ENCODE measurements at regions not wholly inside any gene's neighbourhood (a gene's known extent, or its start where the extent isn't known, plus 50 kb on each side); places are given as distances from the start of the nearest gene placed in this dataset.
A peak's percentile ranks its signal among the peaks of the same experiment; 100 is the strongest.
"Not testable (repeated sequence)": the region's sequence is repeated elsewhere in the genome, so short reads cannot be mapped to it uniquely, and the experiment has no call there.

DNA sequence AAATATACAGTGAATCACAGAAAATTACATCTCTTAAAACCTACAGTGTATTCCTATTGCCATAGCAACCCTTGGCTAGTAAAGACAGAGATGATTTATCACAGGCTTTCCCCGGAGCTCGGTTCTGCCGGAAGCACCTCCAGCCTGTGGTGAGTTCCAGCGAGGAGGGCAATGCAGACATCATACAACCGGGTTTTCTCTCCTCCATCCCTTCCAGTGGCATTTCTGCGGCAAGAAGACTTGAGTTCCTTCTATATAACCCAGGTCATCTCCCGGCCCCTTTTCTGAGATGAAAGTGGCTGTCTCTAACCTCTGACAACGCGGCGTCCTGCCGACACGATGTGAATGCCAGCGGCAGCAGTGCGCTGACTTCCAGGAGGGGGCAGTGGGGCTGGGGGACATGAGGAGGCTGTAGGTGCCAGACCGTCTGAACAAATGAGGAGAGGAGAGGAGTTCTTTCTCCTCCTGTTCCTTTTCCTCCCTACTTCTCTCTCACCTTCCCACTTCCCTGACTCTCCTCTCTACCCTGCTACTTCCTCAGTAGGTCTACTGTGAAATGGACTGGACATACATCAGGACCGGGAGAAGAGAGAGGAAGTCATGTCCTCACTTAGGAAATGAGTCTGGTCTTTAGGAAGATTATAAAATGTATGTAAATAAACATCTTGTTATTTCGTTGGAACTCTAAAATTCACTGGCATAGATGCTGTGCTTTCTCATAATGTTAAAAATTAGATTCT lies 68.6 kb upstream of the MAX start:
- H3K4me3 ChIP-seq (ENCODE audit: low read length), result no peak overlapping the region
- no peaks in the 10 kb centered on the region for H3K27me3 ChIP-seq (ENCODE audit: insufficient read depth, low read length, poor library complexity)
- H3K56ac ChIP-seq (ENCODE audit: low read length), result peak overlapping the region; percentile 72
- no peak overlapping the region for H3K18ac ChIP-seq (ENCODE audit: low read length)
- peak overlapping the region; percentile 18 for H2BK5ac ChIP-seq (ENCODE audit: low read length)
- H3K4me1 ChIP-seq (ENCODE audit: control insufficient read depth, low read depth, low read length), result peaks cover 8% of the 10 kb centered on the region
- no peak overlapping the region for H3K4me2 ChIP-seq (ENCODE audit: low read length)
- H3K4ac ChIP-seq (ENCODE audit: low read depth, low read length), result peak overlapping the region; percentile 62
- no peak overlapping the region for H2AK5ac ChIP-seq (ENCODE audit: low read length)
- H3K23ac ChIP-seq (ENCODE audit: low read length), result no peak overlapping the region
- H3K36me3 ChIP-seq (ENCODE audit: control insufficient read depth, insufficient read depth, low read length), result no peaks in the 10 kb centered on the region
- H2BK120ac ChIP-seq (ENCODE audit: low read depth, low read length), result no peak overlapping the region
- H2BK15ac ChIP-seq (replicated peaks; ENCODE audit: low read depth), result peak overlapping the region; percentile 9
- H3K27ac ChIP-seq (ENCODE audit: low read depth, low read length), result no peak overlapping the region
- peak overlapping the region; percentile 25 for H3K9ac ChIP-seq (ENCODE audit: low read length)
- H3K79me1 ChIP-seq (ENCODE audit: low read length), result no peaks in the 10 kb centered on the region
- no peak overlapping the region for H4K8ac ChIP-seq (ENCODE audit: low read depth, low read length)
- no CpG with 5 or more reads among the region's 17 CpGs for WGBS (ENCODE audit: extremely low coverage, insufficient coverage, low lambda C conversion rate)
- DNase-seq, result peak; percentile 88
- H4K5ac ChIP-seq (ENCODE audit: low read length), result no peak overlapping the region
- no peaks in the 10 kb centered on the region for H3K79me2 ChIP-seq (ENCODE audit: control insufficient read depth, insufficient read depth, low read length)

DNA sequence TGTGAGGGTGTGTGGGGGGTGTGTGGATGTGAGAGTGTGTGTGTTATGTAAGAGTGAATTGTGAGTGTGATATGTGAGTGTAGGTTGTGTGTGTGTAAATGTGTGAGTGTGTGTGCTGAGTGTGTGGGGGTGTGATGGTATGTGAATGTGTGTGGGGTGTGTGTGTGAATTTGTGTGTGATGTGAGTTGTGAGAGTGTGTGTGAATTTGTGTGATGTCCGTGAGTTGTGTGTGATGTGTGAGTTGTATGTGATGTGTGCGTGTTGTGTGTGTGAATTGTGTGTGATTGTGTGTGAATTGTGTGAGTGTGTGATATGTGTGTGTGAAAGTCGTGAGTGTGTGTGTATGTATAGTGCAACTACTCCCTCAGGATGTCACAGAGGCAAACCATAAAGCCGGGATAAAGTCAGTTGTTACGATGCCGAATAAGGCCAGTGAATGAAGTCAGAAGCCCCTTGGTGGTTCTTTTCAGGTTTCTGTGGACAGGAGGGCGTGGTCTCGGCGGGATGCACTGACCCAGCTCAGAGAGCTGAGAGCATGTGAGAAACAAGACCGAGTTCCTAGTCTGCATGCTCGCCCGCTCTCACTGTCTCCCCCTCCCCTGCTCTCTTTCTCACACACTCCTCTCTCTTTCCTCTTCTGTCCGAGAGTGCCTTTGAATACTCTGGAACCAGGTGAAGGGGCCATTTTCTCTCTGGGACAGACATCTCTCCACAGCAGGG lies 71.8 kb upstream of the MAX start:
- no peak overlapping the region for H3K4me2 ChIP-seq (ENCODE audit: low read length)
- H3K4ac ChIP-seq (ENCODE audit: low read depth, low read length), result no peak overlapping the region
- H3K4me3 ChIP-seq (ENCODE audit: low read length), result no peak overlapping the region
- H3K27me3 ChIP-seq (ENCODE audit: insufficient read depth, low read length, poor library complexity), result no peaks in the 10 kb centered on the region
- no peak overlapping the region for H4K8ac ChIP-seq (ENCODE audit: low read depth, low read length)
- H3K23ac ChIP-seq (ENCODE audit: low read length), result peak overlapping the region; percentile 82
- H3K56ac ChIP-seq (ENCODE audit: low read length), result peak overlapping the region; percentile 78
- peak overlapping the region; percentile 31 for H3K9ac ChIP-seq (ENCODE audit: low read length)
- H3K79me2 ChIP-seq (ENCODE audit: control insufficient read depth, insufficient read depth, low read length), result no peaks in the 10 kb centered on the region
- H3K4me1 ChIP-seq (ENCODE audit: control insufficient read depth, low read depth, low read length), result peaks cover 11% of the 10 kb centered on the region
- H3K18ac ChIP-seq (ENCODE audit: low read length), result no peak overlapping the region
- peak overlapping the region; percentile 90 for H2BK5ac ChIP-seq (ENCODE audit: low read length)
- H4K5ac ChIP-seq (ENCODE audit: low read length), result peak overlapping the region; percentile 21
- peak; percentile 84 for DNase-seq
- H2AK5ac ChIP-seq (ENCODE audit: low read length), result peak overlapping the region; percentile 99
- H3K36me3 ChIP-seq (ENCODE audit: control insufficient read depth, insufficient read depth, low read length), result no peaks in the 10 kb centered on the region
- 100% methylated on average over 3 of the region's 13 CpGs for WGBS (ENCODE audit: extremely low coverage, insufficient coverage, low lambda C conversion rate)
- no peak overlapping the region for H3K27ac ChIP-seq (ENCODE audit: low read depth, low read length)
- H2BK15ac ChIP-seq (replicated peaks; ENCODE audit: low read depth), result no peak overlapping the region
- no peaks in the 10 kb centered on the region for H3K79me1 ChIP-seq (ENCODE audit: low read length)
- H2BK120ac ChIP-seq (ENCODE audit: low read depth, low read length), result no peak overlapping the region

DNA sequence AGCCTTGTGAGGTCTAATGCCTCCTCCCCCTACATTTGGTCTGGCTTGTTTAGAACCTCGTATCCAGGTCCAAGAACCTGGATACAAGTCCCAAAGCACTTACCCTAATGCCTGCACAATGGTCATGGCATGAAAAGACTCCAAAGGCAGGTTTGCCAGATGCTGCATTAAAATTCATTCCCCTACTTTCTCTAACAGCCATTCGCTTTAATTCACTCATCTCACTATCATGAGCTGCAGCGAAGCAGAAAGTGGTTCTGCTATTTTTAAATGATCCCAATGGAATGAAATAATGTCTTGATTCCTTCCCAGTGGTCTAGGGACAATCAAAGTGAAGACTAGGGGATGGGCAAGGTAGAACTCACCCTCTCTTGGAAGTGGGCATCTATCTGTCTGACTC lies 72.5 kb upstream of the MAX start:
- Histone ChIP-seq H3K4me1 (ENCODE audit: control insufficient read depth, low read depth, low read length) (peaks cover 11% of the 10 kb centered on the region), H3K79me1 (ENCODE audit: low read length) (no peaks in the 10 kb centered on the region), H2BK120ac (ENCODE audit: low read depth, low read length) (no peak overlapping the region), H3K4me3 (ENCODE audit: low read length) (no peak overlapping the region), H2BK15ac (replicated peaks; ENCODE audit: low read depth) (no peak overlapping the region), H3K4me2 (ENCODE audit: low read length) (no peak overlapping the region), H3K27me3 (ENCODE audit: insufficient read depth, low read length, poor library complexity) (no peaks in the 10 kb centered on the region), H2BK5ac (ENCODE audit: low read length) (no peak overlapping the region), H4K5ac (ENCODE audit: low read length) (peak overlapping the region; percentile 40), H3K9ac (ENCODE audit: low read length) (peak overlapping the region; percentile 1), H3K18ac (ENCODE audit: low read length) (no peak overlapping the region), H3K56ac (ENCODE audit: low read length) (peak overlapping the region; percentile 6), H2AK5ac (ENCODE audit: low read length) (peak overlapping the region; percentile 71), H3K36me3 (ENCODE audit: control insufficient read depth, insufficient read depth, low read length) (no peaks in the 10 kb centered on the region), H3K4ac (ENCODE audit: low read depth, low read length) (no peak overlapping the region), H3K27ac (ENCODE audit: low read depth, low read length) (peak overlapping the region; percentile 10), H3K23ac (ENCODE audit: low read length) (no peak overlapping the region), H3K79me2 (ENCODE audit: control insufficient read depth, insufficient read depth, low read length) (no peaks in the 10 kb centered on the region), H4K8ac (ENCODE audit: low read depth, low read length) (no peak overlapping the region)
- no CpG with 5 or more reads among the region's 3 CpGs for WGBS (ENCODE audit: extremely low coverage, insufficient coverage, low lambda C conversion rate)
- DNase-seq, result no peak

DNA sequence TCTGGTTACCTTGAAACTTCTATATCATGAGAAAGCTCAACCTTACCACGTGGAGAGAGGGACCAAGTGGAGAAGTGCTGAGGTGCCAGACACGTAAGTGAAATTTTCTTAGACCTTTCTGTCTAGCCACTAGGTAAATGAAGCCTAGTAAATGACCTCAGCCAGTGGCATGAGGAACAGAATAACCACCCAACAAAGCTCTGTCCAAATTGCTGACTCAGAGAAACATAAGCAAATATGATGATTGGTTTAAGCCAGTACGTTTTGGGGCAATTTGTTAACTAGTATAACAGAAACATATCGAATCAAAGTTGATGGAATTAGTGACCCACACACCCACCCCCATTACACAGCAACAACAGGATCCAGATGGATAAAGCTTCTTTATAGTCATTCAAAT lies 75.2 kb upstream of the MAX start:
- Histone ChIP-seq H3K4ac (ENCODE audit: low read depth, low read length) (no peak overlapping the region), H3K36me3 (ENCODE audit: control insufficient read depth, insufficient read depth, low read length) (no peaks in the 10 kb centered on the region), H3K18ac (ENCODE audit: low read length) (no peak overlapping the region), H2BK15ac (replicated peaks; ENCODE audit: low read depth) (no peak overlapping the region), H3K23ac (ENCODE audit: low read length) (no peak overlapping the region), H3K4me3 (ENCODE audit: low read length) (no peak overlapping the region), H3K79me1 (ENCODE audit: low read length) (no peaks in the 10 kb centered on the region), H3K9ac (ENCODE audit: low read length) (no peak overlapping the region), H3K56ac (ENCODE audit: low read length) (no peak overlapping the region), H2BK5ac (ENCODE audit: low read length) (peak overlapping the region; percentile 2), H3K27me3 (ENCODE audit: insufficient read depth, low read length, poor library complexity) (no peaks in the 10 kb centered on the region), H4K5ac (ENCODE audit: low read length) (no peak overlapping the region), H4K8ac (ENCODE audit: low read depth, low read length) (no peak overlapping the region), H3K27ac (ENCODE audit: low read depth, low read length) (no peak overlapping the region), H2BK120ac (ENCODE audit: low read depth, low read length) (no peak overlapping the region), H3K4me1 (ENCODE audit: control insufficient read depth, low read depth, low read length) (peaks cover 9% of the 10 kb centered on the region), H2AK5ac (ENCODE audit: low read length) (no peak overlapping the region), H3K4me2 (ENCODE audit: low read length) (no peak overlapping the region), H3K79me2 (ENCODE audit: control insufficient read depth, insufficient read depth, low read length) (no peaks in the 10 kb centered on the region)
- no peak for DNase-seq
- WGBS (ENCODE audit: extremely low coverage, insufficient coverage, low lambda C conversion rate), result no CpG with 5 or more reads among the region's 4 CpGs

DNA sequence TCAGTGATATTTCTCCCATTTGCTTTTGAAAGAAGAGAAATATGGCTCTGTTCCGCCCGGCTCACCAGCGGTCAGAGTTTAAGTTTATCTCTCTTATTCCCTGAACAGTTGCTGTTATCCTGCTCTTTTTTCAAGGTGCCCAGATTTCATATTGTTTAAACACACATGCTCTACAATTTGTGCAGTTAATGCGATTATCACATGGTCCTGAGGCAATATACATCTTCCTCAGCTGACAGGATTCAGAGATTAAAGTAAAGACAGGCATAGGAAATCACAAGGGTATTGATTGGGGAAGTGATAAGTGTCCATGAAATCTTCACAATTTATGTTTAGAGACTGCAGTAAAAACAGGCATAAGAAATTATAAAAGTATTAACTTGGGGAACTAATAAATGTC lies 76.9 kb upstream of the MAX start:
- not testable (repeated sequence) for H2BK5ac ChIP-seq (ENCODE audit: low read length); H3K4ac ChIP-seq (ENCODE audit: low read depth, low read length); H3K18ac ChIP-seq (ENCODE audit: low read length); H3K9ac ChIP-seq (ENCODE audit: low read length); H3K27ac ChIP-seq (ENCODE audit: low read depth, low read length); H2BK120ac ChIP-seq (ENCODE audit: low read depth, low read length); H3K27me3 ChIP-seq (ENCODE audit: insufficient read depth, low read length, poor library complexity); H2AK5ac ChIP-seq (ENCODE audit: low read length); H3K79me1 ChIP-seq (ENCODE audit: low read length); H3K4me3 ChIP-seq (ENCODE audit: low read length); H4K5ac ChIP-seq (ENCODE audit: low read length); H3K4me2 ChIP-seq (ENCODE audit: low read length); H3K23ac ChIP-seq (ENCODE audit: low read length); H2BK15ac ChIP-seq (replicated peaks; ENCODE audit: low read depth); DNase-seq; H3K36me3 ChIP-seq (ENCODE audit: control insufficient read depth, insufficient read depth, low read length); H3K79me2 ChIP-seq (ENCODE audit: control insufficient read depth, insufficient read depth, low read length); H4K8ac ChIP-seq (ENCODE audit: low read depth, low read length); H3K56ac ChIP-seq (ENCODE audit: low read length)
- H3K4me1 ChIP-seq (ENCODE audit: control insufficient read depth, low read depth, low read length), result peaks cover 11% of the 10 kb centered on the region
- WGBS (ENCODE audit: extremely low coverage, insufficient coverage, low lambda C conversion rate), result no CpG with 5 or more reads among the region's 4 CpGs

Measured in mesendoderm (in vitro differentiated cells).